Heart right ventricle (tissue), 16 donors: ENCODE measurements at regions not wholly inside any gene's neighbourhood (a gene's known extent, or its start where the extent isn't known, plus 50 kb on each side); places are given as distances from the start of the nearest gene placed in this dataset.
A peak's percentile ranks its signal among the peaks of the same experiment; 100 is the strongest.

ENCODE experiments used
- ATAC-seq, 8 donors: fragments of 200-7000 bp; cut with Tn5 transposase; one replicate each; pipeline ENCODE4 v1.9.1; 2020; ENCODE audit warnings: mild to moderate bottlenecking in 8 of 8, moderate library complexity in 8 of 8, moderate number of reproducible peaks in 1 of 8
- DNase-seq, 2 donors: peaks; one replicate each; pipeline ENCODE4 v3.0.0-alpha.2; 2020
- H3K27ac ChIP-seq, 10 donors: fragments of 200-600 bp; sonication (generic) in 2 of 10; one replicate each; pipeline versions ENCODE4 v1.5.0 to v1.8.0; 2020 to 2022; ENCODE audit warnings: mild to moderate bottlenecking in 3 of 10
- H3K27me3 ChIP-seq, 7 donors: fragments of 200-600 bp; one replicate each; pipeline ENCODE4 v1.8.0; 2021 to 2022; ENCODE audit warnings: mild to moderate bottlenecking in 2 of 7
- H3K36me3 ChIP-seq, 9 donors: fragments of 200-600 bp; sonication (generic) in 1 of 9; one replicate each; pipeline versions ENCODE4 v1.5.0 to v1.8.0; 2020 to 2022; ENCODE audit warnings: mild to moderate bottlenecking in 2 of 9
- H3K4me1 ChIP-seq, 9 donors: fragments of 200-600 bp; sonication (generic) in 1 of 9; one replicate each; pipeline versions ENCODE4 v1.5.0 to v1.8.0; 2020 to 2022; ENCODE audit warnings: mild to moderate bottlenecking in 4 of 9
- H3K4me3 ChIP-seq, 10 donors: fragments of 200-600 bp; sonication (generic) in 2 of 10; one replicate each; pipeline versions ENCODE4 v1.5.0 to v1.8.0; 2020 to 2022; ENCODE audit warnings: mild to moderate bottlenecking in 7 of 10, moderate library complexity in 2 of 10
- H3K9me3 ChIP-seq, 11 donors: fragments of 200-600 bp in 10 of 11; sonication (generic) in 2 of 11; one replicate each; pipeline versions ENCODE4 v1.5.0 to v1.8.0; 2013 to 2022; ENCODE audit warnings: mild to moderate bottlenecking in 2 of 11, control low read depth in 1 of 11, moderate library complexity in 1 of 11
- WGBS, 2 donors: extraction: QIAGEN DNeasy Blood & Tissue Kit; methylation state at CpG; one replicate each; pipeline ENCODE4 v1.1.7; 2013; ENCODE audit warnings: inconsistent platforms in 1 of 2; 5-methylcytosine and 5-hydroxymethylcytosine counted together
- intact Hi-C, 10 donors: fragments of 100-400 bp; cut with DNase I; formaldehyde crosslinking; loops; one replicate each; pipeline versions ENCODE4 v1.11.1 to v1.14.2; 2022
- TF ChIP-seq, protein P1 (sequence below), 9 donors: fragments of 200-600 bp; sonication (generic) in 2 of 9; IDR thresholded peaks; one replicate each; pipeline versions ENCODE4 v1.5.0 to v1.8.0; 2021 to 2022; ENCODE audit warnings: antibody characterized with exemption in 9 of 9, mild to moderate bottlenecking in 5 of 9, moderate library complexity in 1 of 9
- donor health status: Arrhythmogenic right ventricular cardiomyopathy.
- donor health status: ischemic (EF 13 %, LVEDD 7.1; RV severe dilation, severe dysfunction).
- donor health status: healthy with polysubstance abuse.
- donor health status: DM: no; HTN: yes; CAD: no.
- donor health status: DM: no; HTN: no; CAD: no.
- donor health status: ischemic (EF 25% LVEDD 6.9; RV normal size, moderate dysfunction).
- donor health status: ischemic (EF 25% LVEDD 5.7; RV mildly dilated, moderate dysfunction).
- donor health status: healthy.
- donor health status: DM: yes; HTN: yes; CAD: no.
- donor health status: Ischemic cardiomyopathy.
- donor health status: ischemic (EF 35%, LVEDD 5.7; RV mildly dilated, moderate dysfunction).
- donor health status: nonischemic (EF 11% LVEDD 7.7; RV severe dilation, severe dysfunction).
- donor health status: DM: yes; HTN: yes; CAD: no.
- donor health status: PGD.
- donor health status: ischemic (EF 29% LVEDD 5.4; RV normal size, mild dysfunction).
- donor health status: nonischemic (EF 23%, LVEDD 6.1; RV moderate dilation, normal function).

DNA sequence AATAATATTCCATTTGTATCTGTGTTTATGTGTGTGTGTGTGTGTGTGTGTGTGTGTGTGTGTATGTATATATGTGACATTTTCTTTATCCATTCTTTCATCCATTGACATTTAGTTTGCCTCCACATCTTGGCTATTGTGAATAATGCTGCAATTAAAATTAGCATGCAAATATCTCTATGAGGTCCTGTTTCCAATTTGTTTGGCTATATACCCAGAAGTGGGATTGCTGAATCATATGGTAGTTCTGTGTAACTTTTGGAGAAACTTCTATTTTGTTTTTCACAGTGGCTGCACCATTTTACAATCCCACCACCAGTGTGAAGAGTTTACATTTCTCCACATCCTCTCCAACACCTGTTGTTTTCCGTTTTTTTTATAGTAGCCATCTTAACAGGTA is 53.1 kb downstream of the CH25H start:
- no peak for ATAC-seq
- intact Hi-C loops = no loop called here

DNA sequence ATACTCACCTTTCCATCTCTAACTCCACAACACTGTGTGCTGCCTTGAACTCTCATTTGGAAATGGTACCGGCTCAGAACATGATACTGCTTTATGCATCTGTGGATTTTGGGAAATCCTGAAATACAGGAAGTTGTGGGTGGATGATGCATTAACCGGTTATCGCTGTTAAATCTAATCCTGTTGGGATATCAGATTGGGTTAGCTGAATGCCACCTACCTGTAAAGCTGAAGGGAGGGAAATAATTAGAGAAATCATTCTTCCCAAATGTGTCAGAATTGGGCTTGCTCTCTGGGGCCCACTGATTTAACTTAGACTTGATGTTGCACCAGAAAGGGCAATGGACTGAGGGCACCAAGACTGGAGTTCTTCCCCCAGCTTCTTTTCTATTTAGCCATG is 54.0 kb downstream of the CH25H start:
- intact Hi-C loops = no loop called here
- H3K27ac ChIP-seq = no peak overlapping the region
- DNase-seq (no peak), ATAC-seq (peak in 1 of 8 donors; percentile 38)
- TF ChIP-seq, protein P1, sequence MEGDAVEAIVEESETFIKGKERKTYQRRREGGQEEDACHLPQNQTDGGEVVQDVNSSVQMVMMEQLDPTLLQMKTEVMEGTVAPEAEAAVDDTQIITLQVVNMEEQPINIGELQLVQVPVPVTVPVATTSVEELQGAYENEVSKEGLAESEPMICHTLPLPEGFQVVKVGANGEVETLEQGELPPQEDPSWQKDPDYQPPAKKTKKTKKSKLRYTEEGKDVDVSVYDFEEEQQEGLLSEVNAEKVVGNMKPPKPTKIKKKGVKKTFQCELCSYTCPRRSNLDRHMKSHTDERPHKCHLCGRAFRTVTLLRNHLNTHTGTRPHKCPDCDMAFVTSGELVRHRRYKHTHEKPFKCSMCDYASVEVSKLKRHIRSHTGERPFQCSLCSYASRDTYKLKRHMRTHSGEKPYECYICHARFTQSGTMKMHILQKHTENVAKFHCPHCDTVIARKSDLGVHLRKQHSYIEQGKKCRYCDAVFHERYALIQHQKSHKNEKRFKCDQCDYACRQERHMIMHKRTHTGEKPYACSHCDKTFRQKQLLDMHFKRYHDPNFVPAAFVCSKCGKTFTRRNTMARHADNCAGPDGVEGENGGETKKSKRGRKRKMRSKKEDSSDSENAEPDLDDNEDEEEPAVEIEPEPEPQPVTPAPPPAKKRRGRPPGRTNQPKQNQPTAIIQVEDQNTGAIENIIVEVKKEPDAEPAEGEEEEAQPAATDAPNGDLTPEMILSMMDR (IDR thresholded peaks at IDR 0.05) = no peak
- H3K36me3 ChIP-seq = no peaks in the 10 kb centered on the region
- H3K4me1 ChIP-seq = peaks cover 0 to 9% (median 0%) of the 10 kb centered on the region in 9 donors
- H3K27me3 ChIP-seq = no peaks in the 10 kb centered on the region
- no peak overlapping the region for H3K4me3 ChIP-seq
- H3K9me3 ChIP-seq = peaks cover 0 to 9% (median 0%) of the 10 kb centered on the region in 11 donors
- 50 to 80% methylated on average over 3 of the region's 3 CpGs for WGBS, 2 donors

More for the DNA sequence above, 53.1 kb downstream of the CH25H start:
- no peaks in the 10 kb centered on the region for H3K36me3 ChIP-seq
- H3K4me1 ChIP-seq = peaks cover 0 to 13% (median 0%) of the 10 kb centered on the region in 9 donors
- WGBS, 2 donors = 84 to 97% methylated on average over 1 of the region's 1 CpG
- DNase-seq = no peak
- peaks cover 0 to under 1% (median 0%) of the 10 kb centered on the region in 11 donors for H3K9me3 ChIP-seq
- H3K4me3 ChIP-seq = no peak overlapping the region
- TF ChIP-seq, protein P1 (IDR thresholded peaks at IDR 0.05) = no peak
- H3K27ac ChIP-seq = no peak overlapping the region
- no peaks in the 10 kb centered on the region for H3K27me3 ChIP-seq

DNA sequence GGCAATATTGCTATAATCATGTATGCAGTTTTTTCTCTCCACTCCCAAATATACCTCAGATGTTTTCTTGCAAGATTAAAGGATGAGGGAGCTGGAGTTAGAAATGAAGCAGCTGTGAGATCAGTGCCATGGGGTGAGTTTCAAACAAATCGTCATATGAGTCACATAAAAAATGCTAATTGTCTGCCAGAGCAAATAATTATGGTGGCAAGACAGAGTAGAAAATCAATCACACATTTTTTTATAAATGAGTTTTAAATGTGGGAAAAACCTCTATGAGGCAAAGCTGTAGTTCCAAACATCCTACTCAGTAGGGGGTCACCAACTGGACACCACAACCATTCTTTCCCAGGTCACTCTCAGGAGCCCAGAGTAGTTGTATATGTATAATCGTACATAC is 55.3 kb downstream of the CH25H start:
- Histone ChIP-seq H3K27ac (no peak overlapping the region), H3K4me3 (no peak overlapping the region), H3K4me1 (peaks cover 0 to 9% (median 0%) of the 10 kb centered on the region in 9 donors), H3K9me3 (peaks cover 0 to 11% (median 0%) of the 10 kb centered on the region in 11 donors), H3K36me3 (no peaks in the 10 kb centered on the region), H3K27me3 (no peaks in the 10 kb centered on the region)
- intact Hi-C loops = no loop called here
- DNase-seq = no peak
- no peak for ATAC-seq
- TF ChIP-seq, protein P1 (IDR thresholded peaks at IDR 0.05) = no peak
- 81 to 89% methylated on average over 2 of the region's 2 CpGs for WGBS, 2 donors

DNA sequence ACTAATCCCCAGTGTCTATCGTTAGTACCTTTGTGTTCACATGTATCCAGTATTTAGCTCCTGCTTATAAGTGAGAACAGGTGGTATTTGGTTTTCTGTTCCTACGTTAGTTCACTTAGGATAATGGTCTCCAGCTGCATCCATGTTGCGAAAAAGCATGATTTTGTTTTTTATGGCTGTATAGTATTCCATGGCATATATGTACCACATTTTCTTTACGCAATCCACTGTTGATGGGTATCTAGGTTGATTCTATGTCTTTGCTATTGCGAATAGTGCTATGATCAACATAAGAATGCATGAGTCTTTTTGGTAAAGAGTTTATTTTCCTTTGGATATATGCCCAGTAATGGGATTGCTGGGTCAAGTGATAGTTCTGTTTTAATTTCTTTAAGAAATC is 59.1 kb downstream of the CH25H start:
- Histone ChIP-seq H3K4me1 (peaks cover 0 to 15% (median 0%) of the 10 kb centered on the region in 9 donors), H3K27ac (no peak overlapping the region), H3K4me3 (no peak overlapping the region), H3K36me3 (no peaks in the 10 kb centered on the region), H3K9me3 (peaks cover 0 to 11% (median 0%) of the 10 kb centered on the region in 11 donors), H3K27me3 (no peaks in the 10 kb centered on the region)
- TF ChIP-seq, protein P1 (IDR thresholded peaks at IDR 0.05) = no peak
- WGBS, 2 donors = 92 to 93% methylated on average over 5 of the region's 5 CpGs
- ATAC-seq (no peak), DNase-seq (no peak)
- intact Hi-C loops = loop anchor here in 1 of 10 donors (5.0 kb wide), 1 partner anchor 39 kb away; no protein-coding TSS in a partner anchor
